ENCODE measurements at regions not wholly inside any gene's neighbourhood (a gene's known extent, or its start where the extent isn't known, plus 50 kb on each side); places are given as distances from the start of the nearest gene placed in this dataset.

- ATAC-seq (no peak), DNase-seq (ENCODE audit: missing footprints) (no peak)
- intact Hi-C loops (cut with DNase I): no loop called here
Observed at GRCh38 chr5:155987265-155987810, 339.6 kb upstream of the SGCD start.

GRCh38 chr5:155989879-155990278, 337.1 kb upstream of the SGCD start:
- ATAC-seq: no peak
- DNase-seq (ENCODE audit: missing footprints): no peak
- intact Hi-C loops (cut with DNase I): no loop called here

- no peak for DNase-seq (ENCODE audit: missing footprints)
- ATAC-seq: no peak
- intact Hi-C loops (cut with DNase I): no loop called here
Observed at GRCh38 chr5:155996123-155996522, 330.8 kb upstream of the SGCD start.

GRCh38 chr5:155998257-155998656, 328.7 kb upstream of the SGCD start:
- intact Hi-C loops (cut with DNase I): no loop called here
- ATAC-seq (no peak), DNase-seq (ENCODE audit: missing footprints) (no peak)

GRCh38 chr5:156000115-156000514, 326.8 kb upstream of the SGCD start:
- DNase-seq (ENCODE audit: missing footprints): no peak
- no peak for ATAC-seq
- intact Hi-C loops (cut with DNase I): no loop called here

GRCh38 chr5:156004754-156005153, 322.2 kb upstream of the SGCD start:
- ATAC-seq (peak; percentile 58), DNase-seq (ENCODE audit: missing footprints) (no peak)
- intact Hi-C loops (cut with DNase I): no loop called here

- DNase-seq (ENCODE audit: missing footprints) (no peak), ATAC-seq (no peak)
- intact Hi-C loops (cut with DNase I): no loop called here
Observed at GRCh38 chr5:156006026-156006647, 320.8 kb upstream of the SGCD start.

- ATAC-seq (no peak), DNase-seq (ENCODE audit: missing footprints) (no peak)
- intact Hi-C loops (cut with DNase I): no loop called here
Observed at GRCh38 chr5:156008844-156009243, 318.1 kb upstream of the SGCD start.

- ATAC-seq (no peak), DNase-seq (ENCODE audit: missing footprints) (no peak)
- intact Hi-C loops (cut with DNase I): no loop called here
Observed at GRCh38 chr5:156009583-156009982, 317.4 kb upstream of the SGCD start.

GRCh38 chr5:156015137-156015536, 311.8 kb upstream of the SGCD start:
- DNase-seq (ENCODE audit: missing footprints): no peak
- intact Hi-C loops (cut with DNase I): no loop called here
- no peak for ATAC-seq

GRCh38 chr5:156019130-156019529, 307.8 kb upstream of the SGCD start:
- ATAC-seq (no peak), DNase-seq (ENCODE audit: missing footprints) (no peak)
- intact Hi-C loops (cut with DNase I): no loop called here

- ATAC-seq (peak; percentile 54), DNase-seq (ENCODE audit: missing footprints) (no peak)
- intact Hi-C loops (cut with DNase I): no loop called here
Observed at GRCh38 chr5:156019571-156020180, 307.3 kb upstream of the SGCD start.

GRCh38 chr5:156020647-156021046, 306.3 kb upstream of the SGCD start:
- no peak for ATAC-seq

GRCh38 chr5:156021866-156022265, 305.1 kb upstream of the SGCD start:
- no peak for DNase-seq (ENCODE audit: missing footprints)
- intact Hi-C loops (cut with DNase I): no loop called here
- ATAC-seq: no peak

More at GRCh38 chr5:156020647-156021046, 306.3 kb upstream of the SGCD start:
- intact Hi-C loops (cut with DNase I): no loop called here
- DNase-seq (ENCODE audit: missing footprints): no peak

GRCh38 chr5:156025656-156026055, 301.3 kb upstream of the SGCD start:
- DNase-seq (ENCODE audit: missing footprints) (no peak), ATAC-seq (no peak)
- intact Hi-C loops (cut with DNase I): no loop called here

GRCh38 chr5:156031181-156031580, 295.8 kb upstream of the SGCD start:
- ATAC-seq: no peak
- intact Hi-C loops (cut with DNase I): loop anchor here (10.0 kb wide), 1 partner anchor 294 kb away; the partner anchor contains the start of gene SGCD

GRCh38 chr5:156036640-156037039, 290.3 kb upstream of the SGCD start:
- DNase-seq (ENCODE audit: missing footprints) (no peak), ATAC-seq (peak; percentile 76)
- intact Hi-C loops (cut with DNase I): loop anchor here (10.0 kb wide), 1 partner anchor 288 kb away; the partner anchor contains the start of gene SGCD

More at GRCh38 chr5:156031181-156031580, 295.8 kb upstream of the SGCD start:
- no peak for DNase-seq (ENCODE audit: missing footprints)

GRCh38 chr5:156037151-156037909, 289.6 kb upstream of the SGCD start:
- intact Hi-C loops (cut with DNase I): loop anchor here (10.0 kb wide), 1 partner anchor 287 kb away; the partner anchor contains the start of gene SGCD
- no peak for DNase-seq (ENCODE audit: missing footprints)
- no peak for ATAC-seq

GRCh38 chr5:156042726-156043125, 284.2 kb upstream of the SGCD start:
- intact Hi-C loops (cut with DNase I): no loop called here
- DNase-seq (ENCODE audit: missing footprints) (no peak), ATAC-seq (no peak)

- ATAC-seq (no peak), DNase-seq (ENCODE audit: missing footprints) (no peak)
- intact Hi-C loops (cut with DNase I): no loop called here
Observed at GRCh38 chr5:156043351-156043750, 283.6 kb upstream of the SGCD start.
